WI38 (cell line): ENCODE measurements at regions not wholly inside any gene's neighbourhood (a gene's known extent, or its start where the extent isn't known, plus 50 kb on each side); places are given as distances from the start of the nearest gene placed in this dataset.

Experiments used
- H3K4me3 ChIP-seq: 2 replicates; pipeline ENCODE4 v1.5.1; 2011; ENCODE audit warnings: low read depth, mild to moderate bottlenecking, control low read depth, low read length
- TF ChIP-seq, protein P1 (sequence below): IDR thresholded peaks from 2 replicates; pipeline ENCODE4 v1.5.1; 2012; ENCODE audit warnings: low read depth, mild to moderate bottlenecking, control low read depth, low read length

DNA sequence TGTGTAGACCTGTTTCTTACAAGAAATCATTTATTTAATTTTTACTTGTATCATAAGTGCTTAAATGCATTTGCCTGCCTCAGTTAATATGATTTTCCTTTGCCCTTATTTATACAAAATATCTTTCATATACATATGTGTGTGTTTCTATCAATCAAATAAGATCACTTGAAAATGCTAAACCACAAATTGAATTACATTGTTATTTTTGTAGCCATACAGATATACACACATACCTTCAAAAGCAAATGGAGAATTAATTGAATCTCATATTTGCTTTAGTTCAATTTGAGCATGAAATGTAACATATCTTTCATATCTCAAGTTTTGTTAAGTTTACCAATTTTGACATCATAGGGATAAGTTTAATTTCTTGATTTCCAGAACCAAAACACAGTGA, 755.8 kb upstream of the PIK3C3 start:
- H3K4me3 ChIP-seq, result no peak overlapping the region
- TF ChIP-seq, protein P1, sequence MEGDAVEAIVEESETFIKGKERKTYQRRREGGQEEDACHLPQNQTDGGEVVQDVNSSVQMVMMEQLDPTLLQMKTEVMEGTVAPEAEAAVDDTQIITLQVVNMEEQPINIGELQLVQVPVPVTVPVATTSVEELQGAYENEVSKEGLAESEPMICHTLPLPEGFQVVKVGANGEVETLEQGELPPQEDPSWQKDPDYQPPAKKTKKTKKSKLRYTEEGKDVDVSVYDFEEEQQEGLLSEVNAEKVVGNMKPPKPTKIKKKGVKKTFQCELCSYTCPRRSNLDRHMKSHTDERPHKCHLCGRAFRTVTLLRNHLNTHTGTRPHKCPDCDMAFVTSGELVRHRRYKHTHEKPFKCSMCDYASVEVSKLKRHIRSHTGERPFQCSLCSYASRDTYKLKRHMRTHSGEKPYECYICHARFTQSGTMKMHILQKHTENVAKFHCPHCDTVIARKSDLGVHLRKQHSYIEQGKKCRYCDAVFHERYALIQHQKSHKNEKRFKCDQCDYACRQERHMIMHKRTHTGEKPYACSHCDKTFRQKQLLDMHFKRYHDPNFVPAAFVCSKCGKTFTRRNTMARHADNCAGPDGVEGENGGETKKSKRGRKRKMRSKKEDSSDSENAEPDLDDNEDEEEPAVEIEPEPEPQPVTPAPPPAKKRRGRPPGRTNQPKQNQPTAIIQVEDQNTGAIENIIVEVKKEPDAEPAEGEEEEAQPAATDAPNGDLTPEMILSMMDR, result no peak

DNA sequence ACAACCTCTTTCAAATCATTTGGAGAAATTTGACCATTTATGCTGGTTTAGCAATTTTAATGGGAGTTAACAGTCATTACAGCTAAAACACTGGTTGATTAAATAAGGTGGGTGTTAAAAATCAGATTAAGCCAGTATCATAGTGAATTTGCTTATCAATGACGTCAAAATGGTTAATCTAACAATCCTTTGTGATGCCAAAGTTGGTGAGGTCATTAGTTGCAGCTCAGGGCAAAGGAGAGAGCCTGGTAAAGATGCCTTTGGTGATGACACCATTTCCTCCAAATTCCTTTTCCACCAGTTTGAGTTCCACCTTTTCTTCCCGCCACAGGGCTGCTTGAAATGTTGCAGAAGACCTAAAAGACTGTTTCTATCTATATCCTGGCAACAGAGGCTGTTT, 757.1 kb upstream of the PIK3C3 start:
- H3K4me3 ChIP-seq, result no peak overlapping the region
- TF ChIP-seq, protein P1, result no peak

DNA sequence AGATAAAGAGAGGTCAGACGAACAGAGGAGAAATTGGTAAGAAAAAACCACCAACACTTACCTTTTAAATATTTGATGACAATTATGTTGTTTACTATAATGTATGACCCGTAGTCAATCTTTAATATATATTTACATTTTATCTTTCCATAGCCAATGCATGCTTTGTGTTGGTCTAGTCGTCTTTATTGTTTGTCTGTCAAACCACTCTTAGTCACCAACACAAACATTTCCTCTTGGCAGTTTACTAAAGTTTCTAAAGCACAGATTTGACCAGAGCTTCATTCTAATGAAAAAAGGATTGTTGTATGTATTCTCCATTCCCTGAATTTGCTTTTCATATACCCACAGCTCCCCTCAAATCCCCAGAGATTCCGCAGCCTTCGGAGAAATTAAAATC, 784.7 kb upstream of the PIK3C3 start:
- no peak overlapping the region for H3K4me3 ChIP-seq
- TF ChIP-seq, protein P1, result no peak

DNA sequence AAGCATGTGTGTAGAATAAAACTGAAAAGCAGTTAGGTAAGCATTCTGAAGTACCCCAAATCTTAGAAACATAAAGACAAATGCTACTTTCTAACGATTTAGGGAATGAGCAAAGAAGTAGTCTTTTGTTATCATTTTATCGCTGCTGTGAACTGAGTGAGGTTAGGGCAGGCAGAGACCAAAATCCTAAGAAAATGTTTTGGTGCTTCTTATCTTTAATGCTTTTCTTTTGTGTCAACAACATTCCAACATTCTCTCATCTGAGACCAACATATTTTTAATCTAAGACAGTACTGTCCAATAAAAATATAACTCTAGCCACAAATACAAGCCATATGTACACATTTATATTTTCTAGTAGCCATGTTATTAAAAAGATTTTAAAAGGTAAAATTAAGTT, 789.4 kb upstream of the PIK3C3 start:
- TF ChIP-seq, protein P1, result no peak
- H3K4me3 ChIP-seq, result no peak overlapping the region

DNA sequence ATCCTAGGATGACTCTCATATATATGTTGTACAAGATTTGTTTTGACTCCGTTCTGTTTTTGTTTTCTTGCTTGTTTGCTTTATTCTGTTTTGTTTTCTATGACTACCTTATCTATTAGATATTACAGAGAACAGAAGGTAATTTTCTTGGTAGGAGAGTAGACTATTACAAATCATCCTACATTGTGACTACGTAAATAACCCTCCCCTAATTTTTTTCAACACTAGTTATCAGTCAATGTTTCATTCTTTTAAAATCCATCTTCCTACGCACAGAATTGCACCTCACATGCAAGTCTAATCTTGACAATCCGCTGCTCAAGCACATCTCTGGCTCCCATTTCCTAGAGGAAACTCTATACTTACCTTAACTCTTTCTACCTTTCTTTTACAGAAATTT, 792.3 kb upstream of the PIK3C3 start:
- TF ChIP-seq, protein P1, result no peak

DNA sequence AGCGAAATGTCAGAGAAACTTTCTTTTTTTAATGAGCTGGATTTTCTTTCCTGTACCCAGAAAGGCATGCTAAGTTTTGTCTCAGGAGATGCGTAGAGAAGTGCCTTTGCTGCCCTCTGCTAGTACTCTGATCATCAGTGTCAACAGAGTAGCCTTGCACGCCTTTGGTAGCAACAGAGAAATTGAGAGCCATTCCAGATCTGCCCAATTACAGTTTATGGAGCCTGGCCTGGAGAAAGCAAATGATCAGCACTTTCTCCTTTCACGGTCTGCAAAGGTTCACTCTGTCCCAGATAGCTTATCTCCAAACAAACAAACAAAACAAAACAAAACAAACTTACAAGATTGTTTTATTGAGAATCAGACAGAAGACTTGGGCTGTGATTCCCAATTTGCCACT, 792.8 kb upstream of the PIK3C3 start:
- TF ChIP-seq, protein P1, result no peak
- no peak overlapping the region for H3K4me3 ChIP-seq

More for the DNA sequence above, 792.3 kb upstream of the PIK3C3 start:
- no peak overlapping the region for H3K4me3 ChIP-seq

DNA sequence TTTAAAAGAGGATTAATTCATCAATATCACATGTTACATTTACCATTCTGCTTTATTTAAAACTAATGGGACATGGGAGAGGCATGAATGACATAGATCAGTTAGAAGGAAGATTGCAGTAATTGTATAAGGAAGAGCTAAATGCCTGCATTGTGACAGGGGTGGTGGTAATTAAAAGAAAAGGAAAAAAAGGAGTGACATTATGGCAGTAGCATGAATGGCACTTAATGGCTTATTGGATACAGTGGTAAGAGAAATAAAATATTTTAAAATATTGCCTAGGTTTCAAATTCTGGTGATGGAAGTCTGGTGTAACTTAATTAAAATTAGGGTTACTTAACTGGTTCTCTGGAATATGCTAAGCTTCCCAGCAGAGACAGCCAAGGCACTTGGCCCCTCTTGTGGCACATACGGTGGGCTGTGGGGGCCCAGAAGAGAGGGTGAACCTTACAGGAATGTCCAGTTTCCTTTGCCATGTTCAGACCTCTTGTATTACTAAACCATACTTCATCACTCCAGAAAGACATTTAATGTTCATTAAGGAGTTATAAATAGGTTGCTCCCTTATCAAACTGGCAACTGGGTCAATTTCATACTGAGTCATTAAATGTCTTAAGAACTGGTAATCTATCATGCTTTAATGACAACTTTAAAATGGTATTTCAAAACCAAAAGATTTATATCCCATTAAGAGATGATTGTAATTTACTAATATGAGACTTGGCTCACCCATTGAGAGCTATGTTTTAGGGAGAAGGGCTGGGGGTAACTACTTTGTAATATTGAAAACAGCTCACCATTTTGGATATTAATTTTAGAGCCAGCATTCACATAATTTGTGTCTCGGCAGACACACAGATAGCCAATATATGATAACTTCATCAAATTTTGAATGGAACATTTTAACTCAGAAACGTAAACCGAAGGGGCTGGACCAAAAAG, 798.9 kb upstream of the PIK3C3 start:
- no peak overlapping the region for H3K4me3 ChIP-seq
- TF ChIP-seq, protein P1, result no peak
